ENCODE measurements at regions not wholly inside any gene's neighbourhood (a gene's known extent, or its start where the extent isn't known, plus 50 kb on each side); places are given as distances from the start of the nearest gene placed in this dataset.

GRCh38 chr2:226153553-226153952 is 646.1 kb downstream of the IRS1 start:
- TF ChIP-seq POLR2AphosphoS5 (IDR thresholded peaks at IDR 0.05) = no peak
- TF ChIP-seq POLR2A (IDR thresholded peaks at IDR 0.05) = no peak
- TF ChIP-seq CTCF (IDR thresholded peaks at IDR 0.05) = no peak
- TF ChIP-seq EP300 (IDR thresholded peaks at IDR 0.05) = no peak
- 85% methylated on average over 3 of the region's 3 CpGs for WGBS
- H3K4me1 ChIP-seq = no peaks in the 10 kb centered on the region

GRCh38 chr2:226151157-226151556 is 648.5 kb downstream of the IRS1 start:
- Histone ChIP-seq H3K9me3 (no peaks in the 10 kb centered on the region), H3K27me3 (no peaks in the 10 kb centered on the region), H3K4me3 (no peak overlapping the region), H3K36me3 (no peaks in the 10 kb centered on the region), H3K4me1 (no peaks in the 10 kb centered on the region), H3K27ac (no peak overlapping the region)
- TF ChIP-seq POLR2AphosphoS5 (IDR thresholded peaks at IDR 0.05) = no peak
- no peak for TF ChIP-seq EP300 (IDR thresholded peaks at IDR 0.05)
- TF ChIP-seq CTCF (IDR thresholded peaks at IDR 0.05) = no peak
- TF ChIP-seq POLR2A (IDR thresholded peaks at IDR 0.05) = no peak
- DNase-seq (ENCODE audit: low spot score in 2 of 2) = no peak
- WGBS = 10% methylated on average over 1 of the region's 1 CpG

More at GRCh38 chr2:226153553-226153952, 646.1 kb downstream of the IRS1 start:
- Histone ChIP-seq H3K36me3 (no peaks in the 10 kb centered on the region), H3K9me3 (no peaks in the 10 kb centered on the region), H3K27ac (no peak overlapping the region), H3K27me3 (no peaks in the 10 kb centered on the region), H3K4me3 (no peak overlapping the region)
- DNase-seq (ENCODE audit: low spot score in 2 of 2) = no peak

GRCh38 chr2:226143091-226143490 is 656.5 kb downstream of the IRS1 start:
- H3K4me1 ChIP-seq = no peaks in the 10 kb centered on the region
- no peak for DNase-seq (ENCODE audit: low spot score in 2 of 2)
- TF ChIP-seq EP300 (IDR thresholded peaks at IDR 0.05) (no peak), POLR2A (IDR thresholded peaks at IDR 0.05) (no peak), CTCF (IDR thresholded peaks at IDR 0.05) (no peak), POLR2AphosphoS5 (IDR thresholded peaks at IDR 0.05) (no peak)

DNA sequence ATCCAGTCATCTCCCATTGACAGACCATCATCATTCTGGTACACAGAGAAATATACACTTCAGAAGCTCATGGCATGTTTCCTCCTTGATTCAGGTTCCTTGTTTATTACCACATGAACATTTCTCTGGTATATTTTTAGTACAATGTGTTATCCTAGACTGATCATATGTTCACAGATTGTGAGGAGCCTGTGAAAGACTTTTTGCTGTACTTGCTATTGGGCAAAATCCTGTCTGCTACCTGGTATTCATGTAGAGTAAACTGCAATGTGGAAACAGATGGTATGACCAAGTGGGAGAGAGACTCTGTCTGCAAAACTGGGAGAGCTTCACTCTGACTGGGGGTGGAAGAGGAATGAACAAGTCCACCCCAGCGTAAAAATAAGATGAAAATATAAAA is 657.2 kb downstream of the IRS1 start:
- peaks cover 2% of the 10 kb centered on the region for H3K4me1 ChIP-seq
- no peaks in the 10 kb centered on the region for H3K27me3 ChIP-seq
- no peaks in the 10 kb centered on the region for H3K9me3 ChIP-seq
- no peak for DNase-seq (ENCODE audit: low spot score in 2 of 2)
- no peak overlapping the region for H3K4me3 ChIP-seq
- no peak overlapping the region for H3K27ac ChIP-seq
- TF ChIP-seq CTCF (IDR thresholded peaks at IDR 0.05) = no peak
- no peak for TF ChIP-seq POLR2AphosphoS5 (IDR thresholded peaks at IDR 0.05)
- TF ChIP-seq POLR2A (IDR thresholded peaks at IDR 0.05) = no peak
- TF ChIP-seq EP300 (IDR thresholded peaks at IDR 0.05) = no peak
- H3K36me3 ChIP-seq = no peaks in the 10 kb centered on the region
- WGBS = 93% methylated on average over 1 of the region's 1 CpG

More at GRCh38 chr2:226143091-226143490, 656.5 kb downstream of the IRS1 start:
- Histone ChIP-seq H3K9me3 (no peaks in the 10 kb centered on the region), H3K27me3 (no peaks in the 10 kb centered on the region), H3K36me3 (no peaks in the 10 kb centered on the region), H3K27ac (no peak overlapping the region), H3K4me3 (no peak overlapping the region)
- WGBS = 63% methylated on average over 2 of the region's 2 CpGs

DNA sequence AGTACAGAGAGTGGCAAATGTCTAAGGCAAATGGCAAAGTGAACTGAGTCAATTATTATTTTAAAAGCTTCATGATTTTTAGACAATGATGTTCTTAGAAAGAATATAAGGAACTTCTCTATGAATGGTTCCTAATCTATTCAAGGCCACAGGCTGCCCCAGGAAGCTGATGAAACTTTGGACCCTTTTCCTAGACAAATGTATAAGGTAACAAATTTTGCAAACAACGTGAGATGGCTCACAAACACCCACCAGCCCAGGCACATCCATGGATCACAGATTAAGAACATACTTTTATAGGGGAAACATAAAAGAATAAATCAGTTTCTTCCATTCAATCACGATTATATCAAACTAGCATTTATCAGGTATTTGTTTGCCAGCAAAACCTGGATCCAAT is 659.0 kb downstream of the IRS1 start:
- H3K4me3 ChIP-seq = no peak overlapping the region
- no peaks in the 10 kb centered on the region for H3K9me3 ChIP-seq
- no peak overlapping the region for H3K27ac ChIP-seq
- 74% methylated on average over 2 of the region's 2 CpGs for WGBS
- H3K27me3 ChIP-seq = no peaks in the 10 kb centered on the region
- H3K36me3 ChIP-seq = no peaks in the 10 kb centered on the region
- peaks cover 15% of the 10 kb centered on the region for H3K4me1 ChIP-seq
- DNase-seq (ENCODE audit: low spot score in 2 of 2) = no peak
- TF ChIP-seq POLR2A (IDR thresholded peaks at IDR 0.05) (no peak), EP300 (IDR thresholded peaks at IDR 0.05) (no peak), CTCF (IDR thresholded peaks at IDR 0.05) (no peak), POLR2AphosphoS5 (IDR thresholded peaks at IDR 0.05) (no peak)
